ENCODE measurements at regions not wholly inside any gene's neighbourhood (a gene's known extent, or its start where the extent isn't known, plus 50 kb on each side); places are given as distances from the start of the nearest gene placed in this dataset.

GRCh38 chr11:121814296-121814695 is 301.7 kb downstream of the BLID start:
- TF ChIP-seq CTCF (IDR thresholded peaks at IDR 0.05) (no peak), POLR2A (IDR thresholded peaks at IDR 0.05) (no peak)
